WERI-Rb-1 (cell line): ENCODE measurements at regions not wholly inside any gene's neighbourhood (a gene's known extent, or its start where the extent isn't known, plus 50 kb on each side); places are given as distances from the start of the nearest gene placed in this dataset.

Experiments
- DNase-seq: peaks from one replicate; pipeline ENCODE4 v3.0.0-alpha.2; 2020
- H3K27ac ChIP-seq: fragments of 250-450 bp; sonication (Bioruptor Pico); 2 replicates; pipeline ENCODE4 v1.5.1; 2020; ENCODE audit warnings: mild to moderate bottlenecking, moderate library complexity
- H3K27me3 ChIP-seq: fragments of 250-450 bp; sonication (Bioruptor Pico); 2 replicates; pipeline ENCODE4 v1.5.1; 2021; ENCODE audit warnings: mild to moderate bottlenecking, low read depth, moderate library complexity; ENCODE audit not compliant: insufficient read depth, severe bottlenecking
- H3K36me3 ChIP-seq: fragments of 250-450 bp; sonication (Bioruptor Pico); 2 replicates; pipeline ENCODE4 v1.5.1; 2020; ENCODE audit warnings: mild to moderate bottlenecking, moderate library complexity
- H3K4me3 ChIP-seq: 2 replicates; pipeline ENCODE4 v1.5.1; 2011; ENCODE audit warnings: low read depth, mild to moderate bottlenecking, control low read depth, low read length
- H3K9me3 ChIP-seq: fragments of 250-450 bp; sonication (Bioruptor Pico); 2 replicates; pipeline ENCODE4 v1.5.1; 2021; ENCODE audit warnings: mild to moderate bottlenecking, moderate library complexity; ENCODE audit not compliant: severe bottlenecking
- CTCF ChIP-seq: IDR thresholded peaks from 2 replicates; pipeline ENCODE4 v1.5.1; 2011; ENCODE audit warnings: low read depth, mild to moderate bottlenecking, control low read depth, inconsistent platforms, low read length

GRCh38 chr10:104540181-104540580, 100.9 kb upstream of the SORCS3 start:
- Histone ChIP-seq H3K4me3 (no peak overlapping the region), H3K27me3 (no peaks in the 10 kb centered on the region), H3K9me3 (no peaks in the 10 kb centered on the region), H3K36me3 (no peaks in the 10 kb centered on the region), H3K27ac (0 out of 2 replicates have a peak overlapping the region, but pooled peaks have one; percentile 0)
- DNase-seq, result peak; percentile 43
- TF ChIP-seq CTCF, result no peak

- no peak for DNase-seq
- no peak for TF ChIP-seq CTCF
- no peaks in the 10 kb centered on the region for H3K9me3 ChIP-seq
- H3K27ac ChIP-seq, result no peak overlapping the region
- no peaks in the 10 kb centered on the region for H3K27me3 ChIP-seq
- no peak overlapping the region for H3K4me3 ChIP-seq
- no peaks in the 10 kb centered on the region for H3K36me3 ChIP-seq
These were observed 99.3 kb upstream of the SORCS3 start for GRCh38 chr10:104541820-104542219.

GRCh38 chr10:104546336-104546735, 94.8 kb upstream of the SORCS3 start:
- Histone ChIP-seq H3K27ac (no peak overlapping the region), H3K27me3 (peaks cover 9% of the 10 kb centered on the region), H3K36me3 (no peaks in the 10 kb centered on the region), H3K9me3 (no peaks in the 10 kb centered on the region), H3K4me3 (no peak overlapping the region)
- no peak for TF ChIP-seq CTCF
- DNase-seq, result no peak

- peak; percentile 33 for DNase-seq
- no peak overlapping the region for H3K27ac ChIP-seq
- no peaks in the 10 kb centered on the region for H3K36me3 ChIP-seq
- H3K4me3 ChIP-seq, result no peak overlapping the region
- H3K27me3 ChIP-seq, result peaks cover 9% of the 10 kb centered on the region
- no peaks in the 10 kb centered on the region for H3K9me3 ChIP-seq
- peak; percentile 67 for TF ChIP-seq CTCF
These were observed 94.3 kb upstream of the SORCS3 start for GRCh38 chr10:104546756-104547155.

GRCh38 chr10:104548090-104548489, 93.0 kb upstream of the SORCS3 start:
- no peaks in the 10 kb centered on the region for H3K36me3 ChIP-seq
- no peak for TF ChIP-seq CTCF
- peaks cover 9% of the 10 kb centered on the region for H3K27me3 ChIP-seq
- H3K4me3 ChIP-seq, result no peak overlapping the region
- peak; percentile 75 for DNase-seq
- H3K9me3 ChIP-seq, result no peaks in the 10 kb centered on the region
- no peak overlapping the region for H3K27ac ChIP-seq

GRCh38 chr10:104556831-104557230, 84.3 kb upstream of the SORCS3 start:
- Histone ChIP-seq H3K27ac (no peak overlapping the region), H3K9me3 (no peaks in the 10 kb centered on the region), H3K36me3 (no peaks in the 10 kb centered on the region), H3K4me3 (no peak overlapping the region), H3K27me3 (no peaks in the 10 kb centered on the region)
- no peak for DNase-seq
- no peak for TF ChIP-seq CTCF
